Fibroblast of the conjunctiva (primary cell): ENCODE measurements at regions not wholly inside any gene's neighbourhood (a gene's known extent, or its start where the extent isn't known, plus 50 kb on each side); places are given as distances from the start of the nearest gene placed in this dataset.
"Not testable (repeated sequence)": the region's sequence is repeated elsewhere in the genome, so short reads cannot be mapped to it uniquely, and the experiment has no call there.

Experiments
- DNase-seq: peaks from one replicate; pipeline ENCODE4 v3.0.0-alpha.2; 2010; ENCODE audit warnings: low read depth

DNA sequence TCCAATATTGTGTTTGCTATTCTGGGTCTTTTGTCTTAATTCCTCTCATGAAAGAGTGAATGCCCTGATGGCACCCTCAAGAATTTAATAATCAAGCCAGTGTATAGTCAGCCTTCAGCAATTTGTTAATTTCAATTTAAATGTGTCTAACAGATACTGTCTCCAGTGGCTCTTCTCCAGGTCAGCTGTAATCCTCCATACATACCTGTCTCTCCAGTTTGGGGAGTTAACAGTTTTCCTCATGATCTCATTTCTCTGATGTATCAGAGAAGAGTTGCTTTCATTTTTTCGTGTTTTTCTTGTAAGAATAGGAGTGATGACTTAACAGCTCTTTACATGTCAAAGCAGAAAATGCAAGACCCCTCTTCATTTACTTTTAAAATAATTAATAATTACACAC lies 500.3 kb upstream of the RORB start:
- DNase-seq, result no peak

DNA sequence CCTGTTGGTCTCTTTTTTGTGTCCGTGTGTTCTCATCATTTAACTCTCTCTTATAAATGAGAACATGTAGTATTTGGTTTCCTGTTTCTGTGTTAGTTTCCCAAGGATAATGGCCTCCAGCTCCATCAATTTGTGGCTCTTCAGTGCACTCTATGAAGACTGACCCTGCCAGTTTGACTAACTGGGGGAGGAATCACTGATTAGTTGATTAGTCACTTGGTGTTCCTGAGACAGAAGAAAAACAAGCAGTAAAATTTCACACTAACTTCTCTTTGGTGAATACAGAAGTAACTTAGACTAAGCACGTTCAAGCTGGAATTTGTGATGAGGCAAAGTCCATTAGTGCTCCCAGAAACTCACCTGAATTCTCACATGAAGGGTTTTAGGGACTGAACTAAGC lies 495.8 kb upstream of the RORB start:
- no peak for DNase-seq

DNA sequence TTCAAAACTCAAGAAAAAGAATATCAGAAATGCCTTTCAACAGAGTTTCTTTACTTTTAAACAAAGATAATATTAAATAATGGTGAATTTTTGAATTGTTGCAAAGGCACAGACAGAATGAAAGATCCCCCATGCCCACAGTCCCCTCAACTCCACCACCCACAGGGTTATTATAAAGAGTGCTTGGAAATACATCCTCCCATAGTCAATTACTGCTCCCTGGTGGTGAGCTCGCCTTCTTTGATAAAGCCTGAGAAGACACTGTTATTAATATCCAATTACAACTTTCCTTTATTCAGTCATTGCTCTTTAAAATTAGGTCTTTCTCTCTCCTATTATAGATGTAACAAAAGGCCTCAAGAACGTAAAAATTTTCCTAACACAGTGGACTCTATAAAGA lies 490.2 kb upstream of the RORB start:
- no peak for DNase-seq

DNA sequence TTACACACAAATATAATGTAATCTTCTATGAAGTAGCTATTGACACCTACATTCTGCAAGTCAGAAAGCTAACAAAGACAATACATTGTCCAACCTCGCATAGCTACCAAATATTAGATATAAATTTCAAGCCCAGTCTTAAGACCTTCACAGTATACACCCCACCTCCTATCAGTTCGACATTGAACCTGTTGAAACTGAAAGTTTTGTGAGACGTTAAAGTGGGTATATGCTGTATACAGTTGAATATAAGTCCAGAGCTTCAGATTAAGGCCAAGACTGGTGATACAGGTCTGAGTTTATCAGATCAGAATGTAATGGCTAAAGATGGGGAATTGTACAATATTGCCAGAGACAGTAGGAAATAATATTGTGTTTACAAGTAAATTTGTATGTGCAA lies 489.3 kb upstream of the RORB start:
- no peak for DNase-seq

DNA sequence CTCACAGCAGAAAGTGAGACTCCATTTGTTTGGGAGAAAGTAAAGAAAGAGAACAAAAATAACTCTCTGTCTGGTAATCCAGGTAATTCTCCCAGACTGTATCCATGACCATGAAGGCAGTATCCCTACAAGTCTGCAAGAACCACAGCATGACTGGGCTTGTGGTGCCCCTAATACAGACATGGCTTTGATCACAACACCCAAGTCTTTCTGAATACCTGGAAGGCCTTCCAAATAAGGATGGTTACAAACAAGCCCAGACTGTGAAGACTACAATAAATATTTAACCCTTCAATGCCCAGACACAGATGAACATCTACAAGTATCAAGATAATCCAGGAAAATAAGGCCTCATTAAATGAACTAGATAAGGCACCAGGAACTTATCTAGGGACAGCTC lies 481.1 kb upstream of the RORB start:
- DNase-seq, result no peak

DNA sequence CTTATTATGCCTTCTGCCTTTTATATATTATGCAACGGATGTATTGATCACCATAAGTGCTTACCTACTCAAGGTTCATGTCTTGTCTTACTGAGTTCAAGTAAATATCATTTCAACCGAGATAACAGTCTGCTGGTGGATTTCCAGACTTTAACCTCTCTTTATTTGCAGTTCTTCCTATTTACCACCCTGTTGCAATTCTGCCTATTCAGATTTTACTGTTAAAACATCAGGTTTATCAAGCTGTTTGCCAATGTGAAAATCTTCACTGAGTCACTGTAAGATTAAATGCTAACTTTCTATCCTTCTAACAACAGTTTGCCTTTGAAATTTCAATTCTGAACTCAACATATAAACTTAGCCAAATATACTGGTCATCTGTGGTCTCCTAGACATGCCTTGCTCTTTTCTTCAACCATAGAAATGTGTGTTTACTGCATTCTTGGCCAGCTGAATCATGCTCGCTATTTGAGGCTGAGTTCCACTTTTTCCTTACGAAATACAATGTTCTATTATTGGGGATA lies 471.7 kb upstream of the RORB start:
- DNase-seq, result peak; percentile 18

DNA sequence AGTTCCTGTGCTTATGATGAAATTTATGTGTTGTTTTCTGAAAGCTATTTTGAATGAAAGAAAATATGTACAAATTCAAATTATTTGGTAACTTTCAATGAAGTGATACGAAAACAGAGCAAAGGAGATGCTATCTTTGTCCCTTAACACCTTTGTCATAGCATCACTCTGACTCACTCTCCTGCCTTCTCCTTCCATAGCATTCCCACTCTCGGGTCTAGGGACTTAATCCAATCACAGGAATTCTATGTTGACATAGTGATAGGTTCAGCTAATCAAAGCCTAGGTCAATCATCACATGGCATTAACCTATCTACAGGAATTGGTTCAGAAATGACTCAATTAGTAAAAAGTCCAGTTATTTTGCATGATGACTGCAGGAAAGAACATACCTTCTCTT lies 464.7 kb upstream of the RORB start:
- DNase-seq, result no peak

DNA sequence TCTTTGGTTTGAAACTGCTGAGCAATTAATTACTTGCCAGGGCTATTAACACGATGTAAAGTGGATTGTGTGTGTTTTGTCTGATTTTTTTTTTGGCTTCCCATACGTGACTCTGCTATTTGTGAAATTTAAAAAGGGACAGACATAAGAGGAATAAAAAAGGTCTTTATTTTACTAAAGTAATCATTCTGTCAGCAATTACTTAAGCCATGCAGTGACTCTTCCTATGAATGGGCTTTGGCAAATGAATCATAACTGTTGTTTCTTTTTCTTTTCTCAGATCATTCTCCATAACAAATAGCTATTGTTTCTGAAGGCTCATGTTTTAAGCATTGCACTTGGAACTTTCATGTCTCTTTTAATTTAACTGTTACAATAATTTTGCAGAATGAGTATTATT lies 461.3 kb upstream of the RORB start:
- no peak for DNase-seq

DNA sequence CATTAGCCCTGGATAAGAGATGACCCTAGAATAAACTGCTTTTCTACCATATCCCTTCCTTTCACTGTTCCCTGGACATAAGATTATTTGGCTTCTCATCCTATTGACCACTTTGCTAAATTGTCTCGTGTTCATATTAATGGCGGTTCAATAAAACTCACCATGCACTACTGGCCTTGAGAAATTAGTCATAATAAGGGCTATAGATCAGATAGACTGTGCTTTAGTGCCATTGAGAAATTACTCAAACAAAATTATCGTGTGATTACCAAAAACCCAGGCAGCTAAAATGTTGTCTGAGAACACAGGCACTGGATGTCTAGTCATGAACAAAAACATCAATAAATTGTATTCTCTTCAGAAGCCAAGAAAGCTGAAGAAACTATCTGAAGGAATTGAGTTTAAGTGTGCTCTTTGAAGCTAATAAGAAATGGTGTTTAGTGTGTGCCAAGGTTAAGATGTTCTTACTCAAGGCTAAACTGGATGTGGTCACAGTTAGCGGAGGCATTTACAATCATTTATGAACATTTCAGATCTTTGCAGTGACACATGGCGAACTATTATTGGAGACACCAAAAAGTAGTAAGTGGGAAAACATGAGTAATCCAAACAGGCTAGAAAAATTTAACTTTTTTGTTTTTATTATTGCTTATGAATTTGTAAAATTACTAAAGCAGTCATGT lies 460.4 kb upstream of the RORB start:
- no peak for DNase-seq

DNA sequence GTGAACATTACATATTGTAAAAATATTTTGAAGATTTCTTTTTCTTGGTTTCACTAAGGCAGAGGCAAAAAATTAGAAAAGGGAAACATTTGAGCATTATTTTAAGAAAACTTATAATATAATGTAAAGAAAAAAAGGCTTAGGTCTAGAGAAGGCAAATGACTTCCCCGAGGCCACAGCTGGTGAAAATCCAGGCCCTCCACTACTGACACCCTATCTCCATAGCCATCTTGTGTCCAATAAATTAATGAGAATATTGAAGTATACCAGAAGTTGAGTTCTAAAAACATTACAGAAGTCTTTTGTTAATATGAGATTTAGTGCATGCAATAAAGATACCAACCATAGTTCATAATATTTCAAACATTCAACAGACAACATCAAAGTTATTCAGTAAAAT lies 459.9 kb upstream of the RORB start:
- no peak for DNase-seq

DNA sequence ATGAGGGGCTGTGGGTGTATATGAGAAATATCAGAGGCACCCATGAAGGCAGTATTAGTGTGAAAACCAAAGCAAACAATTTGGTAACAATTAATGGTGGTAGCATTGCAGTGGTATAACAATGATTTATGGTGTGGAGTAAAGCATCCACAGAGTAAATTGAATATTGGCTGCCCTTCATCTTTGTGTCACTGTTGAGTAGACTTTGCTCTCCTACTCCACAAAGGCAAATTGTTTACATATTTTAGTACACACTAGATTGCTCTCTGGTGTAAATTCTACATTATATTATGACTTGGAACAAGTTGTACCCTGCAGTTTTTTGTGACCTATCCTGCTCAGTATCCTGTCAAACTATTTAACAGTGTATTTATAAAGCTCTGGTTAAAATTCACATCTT lies 455.5 kb upstream of the RORB start:
- DNase-seq, result no peak

DNA sequence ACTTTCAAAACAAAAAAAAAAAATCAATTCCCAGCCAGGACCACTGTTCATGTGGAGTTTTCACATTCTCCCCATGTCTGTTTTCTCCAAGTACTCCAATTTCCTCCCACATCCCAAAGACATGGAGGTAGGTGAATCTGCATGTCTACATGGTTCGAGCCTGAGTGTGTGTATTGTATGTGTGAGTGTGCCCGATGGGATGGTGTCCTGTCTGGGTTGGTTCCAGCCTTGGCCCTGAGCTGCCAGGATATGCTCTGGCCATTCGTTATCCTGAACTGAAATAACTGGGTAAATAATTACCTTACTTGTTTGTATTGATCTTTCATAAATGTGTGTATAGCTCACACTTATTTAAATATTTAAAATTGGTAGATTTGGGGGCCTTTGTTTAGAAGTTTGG lies 452.3 kb upstream of the RORB start:
- DNase-seq, result no peak

DNA sequence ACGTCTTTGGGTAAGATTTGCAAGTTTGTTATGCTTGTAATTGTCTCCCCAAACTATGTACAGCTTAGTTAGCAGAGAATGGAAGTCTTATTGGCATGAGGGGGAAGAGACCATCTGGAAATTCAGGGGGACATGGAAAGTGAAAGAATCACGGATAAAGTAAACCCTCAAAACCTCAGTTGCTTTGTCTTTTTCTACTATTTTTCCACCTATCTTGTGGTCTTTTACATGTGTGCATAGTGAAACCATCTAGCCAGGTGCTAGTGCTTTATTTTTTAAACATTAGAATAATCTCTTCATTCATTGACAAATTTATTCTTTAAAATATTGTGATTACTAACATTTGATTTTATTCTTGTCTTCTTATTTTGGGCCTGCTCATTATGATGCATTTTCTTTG lies 441.1 kb upstream of the RORB start:
- DNase-seq, result no peak

DNA sequence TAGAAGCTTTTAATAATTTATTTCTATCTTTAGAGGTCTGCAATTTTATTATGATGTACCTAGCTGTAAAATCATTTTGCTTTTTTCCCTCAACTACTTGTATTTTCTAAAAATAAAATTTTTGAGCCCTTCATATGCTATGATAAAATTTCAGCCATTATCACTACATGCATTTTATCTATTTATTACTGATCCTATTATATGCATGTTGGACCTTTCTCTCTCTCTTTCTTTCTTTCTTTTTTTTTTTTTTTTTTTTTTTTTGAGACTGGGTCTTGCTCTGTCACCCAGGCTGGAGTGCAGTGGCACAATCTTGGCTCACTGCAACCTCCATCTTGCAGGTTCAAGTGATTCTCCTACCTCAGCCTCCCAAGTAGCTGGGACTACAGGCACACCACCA lies 440.1 kb upstream of the RORB start:
- not testable (repeated sequence) for DNase-seq

DNA sequence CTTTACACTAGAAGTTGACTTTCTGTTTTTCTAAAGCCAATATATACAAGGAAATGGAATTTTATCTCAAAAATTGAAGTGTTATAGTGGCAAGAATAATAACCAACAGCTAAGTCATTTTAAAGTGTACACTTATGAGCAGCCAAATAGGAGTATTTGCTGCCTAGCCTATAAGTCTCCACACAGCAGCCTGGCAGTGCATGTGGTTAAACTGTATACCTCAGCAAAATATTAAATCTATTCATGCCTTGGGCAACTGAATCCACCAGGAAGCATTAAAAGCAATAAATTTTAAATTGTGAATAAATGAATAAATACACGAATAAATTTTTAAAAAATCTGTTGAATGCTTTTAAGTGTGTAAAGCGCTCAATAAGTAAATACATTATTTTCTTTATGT lies 432.4 kb upstream of the RORB start:
- no peak for DNase-seq

DNA sequence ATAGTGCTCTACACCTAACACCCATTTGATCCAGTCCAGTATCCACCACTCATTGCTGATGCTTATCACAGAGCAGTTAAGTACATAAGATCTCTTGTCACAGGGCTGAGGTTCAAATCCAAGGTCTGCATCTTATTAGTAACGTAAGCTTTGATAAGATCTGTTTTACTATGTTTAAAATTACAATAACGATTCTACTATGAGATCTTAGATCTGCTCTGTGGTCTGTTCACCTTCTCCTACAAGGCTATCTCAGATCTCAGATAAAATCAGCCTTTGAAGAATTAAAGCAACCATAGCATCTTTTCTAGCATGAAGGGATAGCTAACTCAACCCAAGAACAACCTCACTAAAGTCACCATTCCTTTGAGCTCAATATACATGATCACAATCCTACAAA lies 431.0 kb upstream of the RORB start:
- no peak for DNase-seq

DNA sequence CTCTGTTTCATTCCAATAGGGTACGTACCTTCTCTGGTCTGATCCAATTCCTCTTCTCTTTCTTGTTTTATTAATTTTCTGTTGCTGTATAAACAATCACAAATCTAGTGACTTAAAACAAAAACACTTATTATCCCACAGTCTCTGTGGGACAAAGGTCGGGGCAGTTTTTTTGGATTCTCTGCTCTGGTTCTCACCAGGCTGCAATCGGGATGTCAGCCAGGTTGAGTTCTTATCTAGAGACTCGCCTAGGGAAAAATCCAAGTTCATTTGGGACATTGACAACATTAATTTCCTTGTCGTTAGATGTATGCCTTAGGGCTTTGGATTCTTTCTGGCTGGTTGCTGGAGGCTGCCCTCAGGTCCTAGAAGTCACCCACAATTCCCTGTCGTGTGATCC lies 430.5 kb upstream of the RORB start:
- no peak for DNase-seq

DNA sequence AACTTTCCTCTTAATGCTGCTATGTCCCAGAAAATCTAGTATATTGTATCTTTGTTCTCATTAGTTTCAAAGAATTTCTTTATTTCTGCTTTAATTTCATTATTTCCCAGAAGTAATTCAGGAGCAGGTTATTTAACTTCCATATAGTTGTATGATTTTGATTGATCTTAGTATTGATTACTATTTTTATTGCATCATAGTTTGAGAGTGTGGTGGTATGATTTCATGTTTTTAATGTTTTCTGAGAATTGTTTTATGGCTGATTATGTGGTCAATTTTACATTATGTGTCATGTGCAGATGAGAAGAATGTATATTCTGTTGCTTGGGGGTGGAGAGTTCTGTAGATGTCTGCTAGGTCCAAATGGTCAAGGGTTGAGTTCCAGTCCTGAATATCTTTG lies 425.6 kb upstream of the RORB start:
- DNase-seq, result no peak

DNA sequence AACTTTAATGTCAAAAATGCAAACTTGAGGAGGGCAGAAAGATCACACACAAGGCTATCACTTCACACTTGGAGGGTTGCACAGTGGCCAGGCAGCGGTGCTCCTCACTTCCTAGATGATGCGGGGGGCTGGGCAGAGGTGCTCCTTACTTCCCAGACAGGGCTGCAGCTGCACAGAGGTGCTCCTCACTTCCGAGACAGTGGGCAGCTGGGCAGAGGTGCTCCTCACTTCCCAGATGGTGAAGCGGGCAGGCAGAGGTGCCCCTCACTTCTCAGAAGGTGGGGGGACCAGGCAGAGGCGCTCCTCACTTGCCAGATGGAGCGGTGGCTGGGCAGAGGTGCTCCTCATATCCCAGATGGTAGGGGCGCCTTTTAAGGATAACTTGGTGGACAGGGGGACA lies 423.2 kb upstream of the RORB start:
- DNase-seq, result no peak

DNA sequence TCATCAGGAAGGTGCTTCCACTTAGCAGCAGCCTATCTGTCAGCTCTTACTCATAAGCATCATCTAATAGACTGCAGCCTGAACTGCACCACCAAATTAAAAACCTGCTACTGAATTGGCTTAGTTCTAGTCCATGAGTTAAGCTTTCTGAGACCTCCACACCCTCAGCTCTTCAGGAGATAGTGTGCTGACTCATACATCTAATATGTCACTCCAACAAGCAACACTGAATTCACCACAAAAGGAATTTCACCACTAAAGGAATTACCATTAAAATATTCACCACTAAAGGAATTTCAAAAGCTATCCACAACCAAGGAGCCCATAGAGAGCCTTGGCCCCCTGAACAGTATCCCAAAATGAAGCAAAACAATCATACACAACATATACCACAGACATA lies 418.5 kb upstream of the RORB start:
- no peak for DNase-seq

DNA sequence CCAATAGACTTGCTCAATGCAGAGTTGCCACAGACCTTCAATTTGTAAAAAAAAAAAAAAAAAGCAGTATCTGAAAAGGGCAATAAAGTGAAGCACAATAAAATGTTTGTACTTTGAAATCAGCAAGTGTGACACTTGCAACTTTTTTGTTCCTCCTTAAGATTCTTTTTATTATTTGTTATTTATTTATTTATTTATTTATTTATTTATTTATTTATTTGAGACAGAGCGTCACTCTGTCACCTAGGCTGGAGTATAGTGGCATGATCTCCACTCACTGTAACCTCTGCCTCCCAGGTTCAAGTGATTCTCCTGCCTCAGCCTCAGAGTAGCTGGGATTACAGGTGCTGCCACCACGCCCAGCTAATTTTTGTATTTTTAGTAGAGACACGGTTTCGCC lies 416.5 kb upstream of the RORB start:
- DNase-seq, result not testable (repeated sequence)

DNA sequence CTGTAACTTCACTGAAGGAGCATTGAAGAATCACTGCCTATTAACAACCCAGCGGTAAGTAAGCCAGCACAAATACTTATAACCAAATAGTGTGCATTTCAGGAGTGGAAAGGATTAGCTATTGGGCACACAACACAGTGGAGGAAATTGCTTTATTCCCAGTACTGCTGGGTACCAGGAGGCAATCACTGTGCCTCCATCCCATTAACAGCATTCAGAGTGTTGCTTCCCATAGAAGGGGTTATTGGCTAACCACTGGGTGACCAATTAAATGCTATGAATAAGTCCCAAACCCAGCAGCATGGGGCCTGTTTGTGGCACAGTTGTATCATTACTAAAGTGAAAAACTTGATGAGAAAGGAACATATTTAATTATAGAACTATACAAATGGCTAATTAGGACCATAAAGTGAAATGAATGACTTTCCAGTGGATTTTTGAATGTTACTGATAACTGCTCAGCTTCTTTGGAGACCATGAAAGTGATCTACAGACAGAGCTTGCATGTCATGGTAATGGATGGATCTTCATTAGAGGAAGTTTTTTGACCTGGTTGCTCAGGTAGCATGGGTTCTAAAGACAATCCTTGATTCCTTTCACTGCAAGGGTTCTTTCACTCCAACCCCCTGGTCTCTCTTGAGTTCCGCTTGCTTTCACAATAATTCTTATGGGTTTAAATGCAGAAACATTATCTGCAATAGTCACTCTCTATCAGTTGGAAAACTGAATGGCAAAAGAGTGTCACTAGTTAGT lies 413.3 kb upstream of the RORB start:
- no peak for DNase-seq

DNA sequence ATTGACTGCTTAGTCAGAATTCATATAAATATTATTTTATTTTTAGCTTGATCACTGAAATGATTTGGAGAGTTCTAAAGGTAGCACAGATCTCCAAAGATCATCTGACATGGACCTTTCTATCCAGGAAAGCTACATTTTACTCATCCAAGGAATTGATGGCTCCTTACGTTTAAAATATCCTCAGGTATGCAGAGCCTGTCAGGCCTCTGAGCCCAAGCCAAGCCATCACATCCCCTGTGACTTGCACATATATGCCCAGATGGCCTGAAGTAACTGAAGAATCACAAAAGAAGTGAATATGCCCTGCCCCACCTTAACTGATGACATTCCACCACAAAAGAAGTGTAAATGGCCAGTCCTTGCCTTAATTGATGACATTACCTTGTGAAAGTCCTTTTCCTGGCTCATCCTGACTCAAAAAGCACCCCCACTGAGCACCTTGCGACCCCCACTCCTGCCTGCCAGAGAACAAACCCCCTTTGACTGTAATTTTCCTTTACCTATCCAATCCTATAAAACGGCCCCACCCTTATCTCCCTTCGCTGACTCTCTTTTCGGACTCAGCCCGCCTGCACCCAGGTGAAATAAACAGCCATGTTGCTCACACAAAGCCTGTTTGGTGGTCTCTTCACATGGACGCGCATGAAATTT lies 411.6 kb upstream of the RORB start:
- not testable (repeated sequence) for DNase-seq
